Panc1 (cell line): ENCODE measurements at regions not wholly inside any gene's neighbourhood (a gene's known extent, or its start where the extent isn't known, plus 50 kb on each side); places are given as distances from the start of the nearest gene placed in this dataset.

ENCODE experiments used
- ATAC-seq: fragments of 200-7000 bp; cut with Tn5 transposase; 2 replicates; pipeline ENCODE4 v1.9.1; 2020; ENCODE audit warnings: mild to moderate bottlenecking, moderate library complexity
- BruUV-seq: library from RNA; stranded (reverse); fragments of 400-500 nt; replicated peaks from 2 replicates; lab custom pipeline; 2021; lab: Mats Ljungman, UMichigan
- CTCF ChIA-PET: fragments of 300-600 bp; sonication (Branson Sonifier 250); formaldehyde crosslinking; loops from one replicate; lab custom pipeline; 2022; ENCODE audit warnings: antibody characterized with exemption; lab: Charles Lee
- POLR2A ChIA-PET: fragments of 300-600 bp; sonication (Branson Sonifier 250); formaldehyde crosslinking; loops from one replicate; lab custom pipeline; 2022; ENCODE audit warnings: antibody characterized with exemption; lab: Charles Lee
- DNase-seq: peaks from one replicate; pipeline ENCODE4 v3.0.0-alpha.2; 2010; ENCODE audit warnings: low read depth, low spot score
- H3K27ac ChIP-seq: 2 replicates; pipeline ENCODE4 v1.5.1; 2011; ENCODE audit warnings: mild to moderate bottlenecking, low read length, inconsistent platforms
- H3K27me3 ChIP-seq: fragments of 200-500 bp; sonication (Bioruptor generic); 2 replicates; pipeline ENCODE4 v1.6.0; 2014; ENCODE audit warnings: low read length, inconsistent platforms; ENCODE audit not compliant: control insufficient read depth, insufficient read depth
- H3K36me3 ChIP-seq: fragments of 200-500 bp; sonication (Bioruptor generic); 2 replicates; pipeline ENCODE4 v1.5.1; 2014; ENCODE audit warnings: inconsistent platforms, mild to moderate bottlenecking, low read length, moderate library complexity; ENCODE audit not compliant: control insufficient read depth, insufficient read depth
- H3K4me1 ChIP-seq: 2 replicates; pipeline ENCODE4 v1.5.1; 2011; ENCODE audit warnings: inconsistent platforms, mild to moderate bottlenecking, low read length, moderate library complexity; ENCODE audit not compliant: control insufficient read depth, insufficient read depth
- H3K4me3 ChIP-seq, 2 experiments: 2 replicates each; pipeline ENCODE4 v1.5.1; 2011 to 2012; ENCODE audit warnings: low read depth in 2 of 2, low read length in 2 of 2, mild to moderate bottlenecking in 2 of 2, inconsistent platforms in 1 of 2, moderate library complexity in 1 of 2
- H3K9me3 ChIP-seq: fragments of 200-500 bp; sonication (Bioruptor generic); 2 replicates; pipeline ENCODE4 v1.5.1; 2014; ENCODE audit warnings: low read depth, mild to moderate bottlenecking, inconsistent platforms, low read length, moderate library complexity; ENCODE audit not compliant: control insufficient read depth, insufficient read depth
- POLR2AphosphoS5 ChIP-seq: IDR thresholded peaks from 2 replicates; pipeline ENCODE4 v1.6.1; 2012; ENCODE audit warnings: mild to moderate bottlenecking, low read depth, low read length, moderate library complexity
- SIN3A ChIP-seq: IDR thresholded peaks from 2 replicates; pipeline ENCODE4 v1.6.1; 2012; ENCODE audit warnings: low read depth, mild to moderate bottlenecking, low read length, moderate library complexity, borderline replicate concordance; ENCODE audit not compliant: insufficient read depth
- TCF7L2 ChIP-seq: IDR thresholded peaks from 2 replicates; pipeline ENCODE4 v1.6.1; 2011; ENCODE audit warnings: mild to moderate bottlenecking, low read depth, low read length, inconsistent platforms
- in situ Hi-C: cut with HindIII; loops from 2 replicates; pipeline ENCODE4 v1.10.0; 2016; ENCODE audit warnings: low sequenced_read_pairs, low pct_unique_long_range_greater_than_20kb
- intact Hi-C: fragments of 100-400 bp; cut with micrococcal nuclease; formaldehyde crosslinking; loops from one replicate; pipeline ENCODE4 v1.10.0; 2022; ENCODE audit not compliant: unreplicated experiment
- TF ChIP-seq, protein P1 (sequence below): fragments of 450-650 bp; IDR thresholded peaks from 2 replicates; pipeline ENCODE4 v1.5.1; 2017; ENCODE audit warnings: mild to moderate bottlenecking
- TF ChIP-seq, protein P2 (sequence below), 2 experiments: IDR thresholded peaks; 2 replicates each; pipeline ENCODE4 v1.6.1; 2011 to 2012; ENCODE audit warnings: low read depth in 2 of 2, control low read depth in 1 of 2, low read length in 1 of 2, mild to moderate bottlenecking in 1 of 2, moderate library complexity in 1 of 2; ENCODE audit not compliant: insufficient read depth in 1 of 2

DNA sequence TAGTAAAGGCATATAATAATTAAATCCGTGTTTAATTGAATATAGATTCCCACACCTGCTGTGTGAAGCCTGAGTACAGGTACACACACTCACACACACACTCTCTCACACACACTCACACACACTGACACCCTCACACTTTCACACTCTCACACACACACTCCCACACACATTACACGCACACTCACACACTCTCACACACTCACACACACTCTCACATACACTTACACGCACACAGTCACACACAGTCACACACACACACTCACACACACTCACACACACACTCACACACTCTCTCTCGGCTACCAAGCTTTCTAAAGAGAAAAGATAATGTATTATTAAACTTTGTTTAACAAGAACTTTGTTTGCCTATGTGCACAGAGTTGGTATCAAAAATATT is 195.1 kb upstream of the CTNND2 start:
- no TSS peak for BruUV-seq
- TF ChIP-seq TCF7L2: no peak
- TF ChIP-seq POLR2AphosphoS5: no peak
- TF ChIP-seq, protein P1, sequence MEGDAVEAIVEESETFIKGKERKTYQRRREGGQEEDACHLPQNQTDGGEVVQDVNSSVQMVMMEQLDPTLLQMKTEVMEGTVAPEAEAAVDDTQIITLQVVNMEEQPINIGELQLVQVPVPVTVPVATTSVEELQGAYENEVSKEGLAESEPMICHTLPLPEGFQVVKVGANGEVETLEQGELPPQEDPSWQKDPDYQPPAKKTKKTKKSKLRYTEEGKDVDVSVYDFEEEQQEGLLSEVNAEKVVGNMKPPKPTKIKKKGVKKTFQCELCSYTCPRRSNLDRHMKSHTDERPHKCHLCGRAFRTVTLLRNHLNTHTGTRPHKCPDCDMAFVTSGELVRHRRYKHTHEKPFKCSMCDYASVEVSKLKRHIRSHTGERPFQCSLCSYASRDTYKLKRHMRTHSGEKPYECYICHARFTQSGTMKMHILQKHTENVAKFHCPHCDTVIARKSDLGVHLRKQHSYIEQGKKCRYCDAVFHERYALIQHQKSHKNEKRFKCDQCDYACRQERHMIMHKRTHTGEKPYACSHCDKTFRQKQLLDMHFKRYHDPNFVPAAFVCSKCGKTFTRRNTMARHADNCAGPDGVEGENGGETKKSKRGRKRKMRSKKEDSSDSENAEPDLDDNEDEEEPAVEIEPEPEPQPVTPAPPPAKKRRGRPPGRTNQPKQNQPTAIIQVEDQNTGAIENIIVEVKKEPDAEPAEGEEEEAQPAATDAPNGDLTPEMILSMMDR: no peak
- TF ChIP-seq, protein P2, sequence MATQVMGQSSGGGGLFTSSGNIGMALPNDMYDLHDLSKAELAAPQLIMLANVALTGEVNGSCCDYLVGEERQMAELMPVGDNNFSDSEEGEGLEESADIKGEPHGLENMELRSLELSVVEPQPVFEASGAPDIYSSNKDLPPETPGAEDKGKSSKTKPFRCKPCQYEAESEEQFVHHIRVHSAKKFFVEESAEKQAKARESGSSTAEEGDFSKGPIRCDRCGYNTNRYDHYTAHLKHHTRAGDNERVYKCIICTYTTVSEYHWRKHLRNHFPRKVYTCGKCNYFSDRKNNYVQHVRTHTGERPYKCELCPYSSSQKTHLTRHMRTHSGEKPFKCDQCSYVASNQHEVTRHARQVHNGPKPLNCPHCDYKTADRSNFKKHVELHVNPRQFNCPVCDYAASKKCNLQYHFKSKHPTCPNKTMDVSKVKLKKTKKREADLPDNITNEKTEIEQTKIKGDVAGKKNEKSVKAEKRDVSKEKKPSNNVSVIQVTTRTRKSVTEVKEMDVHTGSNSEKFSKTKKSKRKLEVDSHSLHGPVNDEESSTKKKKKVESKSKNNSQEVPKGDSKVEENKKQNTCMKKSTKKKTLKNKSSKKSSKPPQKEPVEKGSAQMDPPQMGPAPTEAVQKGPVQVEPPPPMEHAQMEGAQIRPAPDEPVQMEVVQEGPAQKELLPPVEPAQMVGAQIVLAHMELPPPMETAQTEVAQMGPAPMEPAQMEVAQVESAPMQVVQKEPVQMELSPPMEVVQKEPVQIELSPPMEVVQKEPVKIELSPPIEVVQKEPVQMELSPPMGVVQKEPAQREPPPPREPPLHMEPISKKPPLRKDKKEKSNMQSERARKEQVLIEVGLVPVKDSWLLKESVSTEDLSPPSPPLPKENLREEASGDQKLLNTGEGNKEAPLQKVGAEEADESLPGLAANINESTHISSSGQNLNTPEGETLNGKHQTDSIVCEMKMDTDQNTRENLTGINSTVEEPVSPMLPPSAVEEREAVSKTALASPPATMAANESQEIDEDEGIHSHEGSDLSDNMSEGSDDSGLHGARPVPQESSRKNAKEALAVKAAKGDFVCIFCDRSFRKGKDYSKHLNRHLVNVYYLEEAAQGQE (IDR thresholded peaks at IDR 0.05; ENCODE audit: insufficient read depth in 1 of 2, low read depth in 2 of 2, low read length in 1 of 2): no peak
- no peak for TF ChIP-seq SIN3A
- ChIA-PET POLR2A (no interaction called here), CTCF (no interaction called here)
- Histone ChIP-seq H3K4me3 (no peak overlapping the region), H3K4me1 (no peaks in the 10 kb centered on the region), H3K27me3 (no peaks in the 10 kb centered on the region), H3K27ac (no peak overlapping the region), H3K36me3 (no peaks in the 10 kb centered on the region), H3K9me3 (no peaks in the 10 kb centered on the region)
- intact Hi-C loops: no loop called here
- in situ Hi-C loops: no loop called here
- DNase-seq (no peak), ATAC-seq (no peak)

DNA sequence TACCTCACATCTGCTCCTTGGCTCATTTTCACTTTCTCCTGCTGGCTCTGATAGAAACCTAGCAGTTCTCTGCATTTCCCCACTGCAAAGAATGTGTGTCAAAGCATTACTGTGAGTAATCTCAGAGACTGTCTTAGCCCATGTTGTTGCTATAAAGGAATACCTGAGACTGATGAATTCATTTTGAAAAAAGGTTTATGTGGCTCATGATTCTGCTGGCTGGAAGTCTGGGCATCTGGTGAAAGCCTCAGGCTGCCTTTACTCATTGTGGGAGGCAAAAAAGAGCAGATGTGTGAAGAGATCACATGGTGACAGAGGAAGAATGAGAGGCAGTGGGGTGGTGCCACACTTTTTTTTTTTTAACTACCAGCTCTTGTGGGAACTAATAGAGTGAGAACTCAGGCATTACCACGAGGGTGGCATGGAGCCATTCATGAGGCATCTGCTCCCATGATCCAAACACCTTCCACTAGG is 191.6 kb upstream of the CTNND2 start:
- POLR2A ChIA-PET: interaction anchor here (0.6 kb wide), 1 partner anchor 160 kb away, joined by 3 read pairs; no protein-coding TSS in a partner anchor
- Histone ChIP-seq H3K27me3 (no peaks in the 10 kb centered on the region), H3K36me3 (no peaks in the 10 kb centered on the region), H3K9me3 (peaks cover 3% of the 10 kb centered on the region; the same call in 1 of the 2 replicates), H3K4me1 (no peaks in the 10 kb centered on the region), H3K27ac (no peak overlapping the region), H3K4me3 (no peak overlapping the region)
- no peak for ATAC-seq
- DNase-seq: no peak
- BruUV-seq: no TSS peak
- intact Hi-C loops (no loop called here), in situ Hi-C loops (no loop called here)
- TF ChIP-seq, protein P2 (IDR thresholded peaks at IDR 0.05; ENCODE audit: insufficient read depth in 1 of 2, low read depth in 2 of 2, low read length in 1 of 2): no peak
- TF ChIP-seq POLR2AphosphoS5: no peak
- CTCF ChIA-PET: no interaction called here
